Fibroblast of skin of abdomen (primary cell): ENCODE measurements at regions not wholly inside any gene's neighbourhood (a gene's known extent, or its start where the extent isn't known, plus 50 kb on each side); places are given as distances from the start of the nearest gene placed in this dataset.

Experiments
- DNase-seq: peaks from one replicate; pipeline ENCODE4 v3.0.0-alpha.2; 2013

GRCh38 chr4:43243433-43244116, 351.1 kb downstream of the GRXCR1 start:
- no peak for DNase-seq

- DNase-seq: no peak
Measured at GRCh38 chr4:43244688-43245382, 352.3 kb downstream of the GRXCR1 start.

GRCh38 chr4:43251841-43252240, 359.3 kb downstream of the GRXCR1 start:
- peak; percentile 32 for DNase-seq

- DNase-seq: no peak
Measured at GRCh38 chr4:43253541-43253940, 361.0 kb downstream of the GRXCR1 start.

DNA sequence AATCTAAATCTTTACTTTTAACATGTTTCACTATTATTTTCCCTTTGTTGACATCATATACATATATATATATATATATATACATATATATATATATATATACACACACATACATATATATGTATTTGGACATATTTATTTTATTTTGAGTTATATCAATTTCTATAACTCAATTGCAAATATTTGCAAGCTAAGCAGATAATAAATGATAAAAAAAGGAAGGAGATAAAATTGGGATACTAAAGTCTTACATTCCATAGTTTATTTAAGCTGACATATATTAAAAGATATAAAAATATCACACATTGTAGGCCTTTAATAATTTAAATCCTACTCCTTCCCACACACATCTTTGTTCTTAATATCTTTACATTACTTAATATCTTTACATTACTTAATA, 372.2 kb downstream of the GRXCR1 start:
- no peak for DNase-seq

DNA sequence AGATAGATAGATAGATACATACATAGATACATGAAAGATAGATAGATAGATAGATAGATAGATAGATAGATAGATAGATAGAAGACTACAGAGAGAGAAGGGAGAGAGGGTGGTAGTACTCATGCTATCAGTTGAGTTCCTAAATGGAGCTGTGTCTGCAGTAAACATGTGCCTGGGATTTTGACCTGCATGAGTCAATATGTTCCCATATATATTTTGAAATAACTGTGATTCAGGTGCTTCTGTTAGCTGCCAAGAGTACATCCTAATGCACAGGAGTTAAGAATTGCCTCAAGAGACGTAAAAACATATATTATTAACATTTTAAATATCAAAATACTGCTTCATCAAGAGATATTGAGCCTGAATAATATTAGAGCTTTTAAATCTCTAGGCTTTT, 379.4 kb downstream of the GRXCR1 start:
- DNase-seq: no peak

DNA sequence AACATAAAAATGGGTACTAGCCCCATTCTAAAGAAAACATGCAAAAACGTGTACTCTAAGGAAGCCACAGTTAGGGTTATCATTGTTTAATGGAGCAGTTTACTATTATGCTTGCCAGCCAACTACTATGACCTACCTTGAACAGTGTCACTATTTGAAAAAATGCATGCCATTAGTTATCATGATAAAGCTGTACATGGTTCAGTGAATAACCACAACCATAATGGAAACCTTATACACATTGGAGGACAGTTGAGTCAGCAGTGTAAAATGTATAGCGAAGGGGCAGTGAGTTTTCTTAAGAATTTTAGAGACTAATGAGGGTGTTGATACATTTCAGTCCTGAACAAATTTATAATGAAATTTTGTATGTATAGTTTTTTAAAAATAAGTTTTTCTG, 381.9 kb downstream of the GRXCR1 start:
- DNase-seq: peak; percentile 18

- no peak for DNase-seq
Measured at GRCh38 chr4:43275779-43276178, 383.3 kb downstream of the GRXCR1 start.

DNA sequence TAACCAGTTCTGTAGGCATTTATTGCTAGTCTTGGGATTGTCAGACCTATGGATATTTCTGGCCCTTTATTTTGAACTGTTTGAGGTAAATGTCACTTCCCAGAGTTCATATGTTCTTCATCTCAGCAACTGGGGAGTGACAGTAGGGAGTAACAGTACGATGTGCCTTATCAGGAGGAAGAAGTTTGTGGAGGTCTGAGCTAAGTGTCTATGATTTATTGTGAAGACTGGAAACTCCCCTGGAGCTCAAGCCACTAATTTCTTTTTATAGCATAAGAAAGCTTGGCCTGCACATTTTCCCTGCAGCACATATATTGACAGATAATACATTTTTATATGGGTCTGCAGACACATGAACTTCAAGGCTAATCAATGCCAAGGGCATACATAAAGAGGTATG, 383.8 kb downstream of the GRXCR1 start:
- peak; percentile 24 for DNase-seq

- DNase-seq: peak; percentile 62
Measured at GRCh38 chr4:43277003-43277402, 384.5 kb downstream of the GRXCR1 start.

DNA sequence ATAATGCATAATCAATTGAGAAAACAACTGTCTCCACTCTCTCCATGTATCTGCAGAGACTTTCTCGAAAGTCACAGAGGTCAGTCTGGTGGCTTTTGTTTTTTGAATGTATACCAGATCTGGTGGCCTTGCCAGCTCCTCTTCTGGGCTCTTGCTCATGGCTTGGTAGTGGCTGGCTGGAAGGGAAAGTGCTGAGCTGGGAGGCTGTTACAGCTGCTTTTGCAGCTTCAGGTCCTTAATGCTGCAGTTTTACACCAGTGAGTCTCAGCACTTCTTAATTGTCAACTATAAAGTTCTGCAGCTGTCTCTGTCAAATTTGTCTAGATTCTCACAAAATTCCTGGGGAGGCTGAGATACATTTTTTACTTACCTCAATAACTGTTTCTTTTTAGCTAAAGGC, 390.0 kb downstream of the GRXCR1 start:
- DNase-seq: no peak

- DNase-seq: no peak
Measured at GRCh38 chr4:43286137-43286536, 393.6 kb downstream of the GRXCR1 start.

DNA sequence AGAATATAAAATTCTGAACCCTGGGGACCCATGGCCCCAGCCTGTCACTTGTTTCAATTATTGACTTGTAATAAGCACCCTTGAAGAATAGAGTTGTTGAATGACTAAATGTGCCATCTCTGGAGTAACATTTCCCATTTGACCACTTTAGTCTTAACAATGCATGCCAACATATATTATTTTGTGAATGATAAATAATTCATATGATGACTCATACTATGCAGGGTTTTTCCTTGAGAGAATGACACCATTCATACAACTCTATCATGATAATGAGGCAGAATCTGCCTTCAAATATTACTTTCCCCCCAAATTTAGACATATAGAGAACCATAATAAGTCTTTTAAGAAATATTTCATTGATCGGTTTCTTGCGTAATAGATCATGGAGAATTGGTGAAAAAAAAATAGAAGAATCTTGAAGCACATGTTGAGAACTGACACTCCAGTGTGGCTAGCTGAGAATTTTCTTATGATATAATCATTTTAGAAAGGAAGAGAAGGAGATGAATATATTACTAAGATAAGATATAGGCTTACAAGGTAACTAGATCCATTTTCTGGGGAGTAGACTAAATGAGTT, 404.5 kb downstream of the GRXCR1 start:
- DNase-seq: no peak

DNA sequence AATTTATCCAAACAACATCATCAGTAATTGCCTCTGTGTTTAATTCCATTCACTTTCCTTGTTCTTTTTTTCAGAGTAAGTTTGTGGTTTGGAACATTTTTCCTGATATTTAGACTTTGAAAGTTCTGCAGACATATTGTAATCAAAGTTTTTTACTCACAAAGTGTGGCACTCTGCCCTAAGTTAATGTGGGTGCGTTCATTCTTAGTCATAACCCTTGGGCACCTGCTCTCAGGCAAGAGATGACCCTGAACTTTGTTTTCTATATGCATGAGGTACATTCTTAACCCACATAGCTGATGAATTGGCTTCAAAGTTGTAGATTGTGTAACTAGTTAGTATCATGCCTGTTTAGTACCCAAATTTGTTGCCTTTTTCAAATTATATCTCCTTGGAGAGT, 424.3 kb downstream of the GRXCR1 start:
- DNase-seq: no peak

DNA sequence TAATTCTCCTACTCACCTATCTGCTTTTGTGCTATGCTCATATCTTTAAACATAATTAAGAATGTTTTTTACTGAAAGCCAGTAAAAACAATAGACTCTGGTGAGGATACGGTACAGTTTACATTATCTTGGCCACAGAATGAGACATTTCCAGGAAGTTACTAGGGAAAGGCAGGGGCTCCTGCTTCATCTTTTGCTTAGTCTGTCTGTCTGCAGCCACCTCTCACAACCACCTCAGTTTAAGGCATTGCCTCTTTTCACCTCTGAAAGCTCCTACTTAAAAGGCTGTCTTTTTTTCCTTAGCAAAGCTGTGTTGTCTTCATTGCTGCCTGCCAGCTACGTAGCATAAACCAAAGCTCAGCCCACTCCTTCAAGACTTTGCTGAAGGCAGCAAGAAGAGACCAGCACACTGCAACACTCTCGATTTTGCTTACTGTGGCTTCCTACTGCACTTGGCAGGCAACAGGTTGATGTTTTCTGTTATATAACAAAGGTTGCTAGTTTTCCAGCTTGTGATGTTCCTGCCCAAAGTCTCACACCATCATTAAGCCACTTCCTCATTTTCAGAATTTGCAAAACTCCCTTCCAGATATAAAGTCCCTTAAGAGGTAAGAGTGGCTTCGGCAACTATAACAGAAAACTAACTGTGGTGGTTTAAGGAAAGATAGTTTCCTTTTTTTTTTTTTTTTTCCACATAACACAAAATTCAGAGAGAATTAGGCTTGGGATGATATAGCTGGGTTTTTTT, 432.9 kb downstream of the GRXCR1 start:
- DNase-seq: no peak

DNA sequence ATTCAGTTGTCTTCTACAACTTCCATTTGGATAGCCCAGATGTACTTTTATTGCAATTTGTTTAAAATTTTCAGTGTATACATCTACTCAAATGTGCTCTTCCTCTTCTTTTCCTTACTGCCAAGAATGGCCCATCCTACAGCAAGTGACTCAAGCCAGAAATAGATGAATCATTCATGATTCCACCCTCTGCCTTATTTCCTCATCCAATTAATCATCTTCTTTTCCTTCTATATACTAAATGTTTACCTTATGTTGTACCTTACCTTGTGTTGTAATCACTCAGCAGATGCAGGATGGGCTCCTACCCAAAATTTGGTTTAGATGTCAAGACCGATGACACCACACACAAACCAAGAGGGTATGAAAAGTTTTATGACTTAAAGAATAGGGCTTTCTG, 437.8 kb downstream of the GRXCR1 start:
- peak; percentile 79 for DNase-seq

GRCh38 chr4:43331226-43332051, 438.9 kb downstream of the GRXCR1 start:
- peak; percentile 90 for DNase-seq

- no peak for DNase-seq
Measured at GRCh38 chr4:43332052-43332425, 439.5 kb downstream of the GRXCR1 start.

DNA sequence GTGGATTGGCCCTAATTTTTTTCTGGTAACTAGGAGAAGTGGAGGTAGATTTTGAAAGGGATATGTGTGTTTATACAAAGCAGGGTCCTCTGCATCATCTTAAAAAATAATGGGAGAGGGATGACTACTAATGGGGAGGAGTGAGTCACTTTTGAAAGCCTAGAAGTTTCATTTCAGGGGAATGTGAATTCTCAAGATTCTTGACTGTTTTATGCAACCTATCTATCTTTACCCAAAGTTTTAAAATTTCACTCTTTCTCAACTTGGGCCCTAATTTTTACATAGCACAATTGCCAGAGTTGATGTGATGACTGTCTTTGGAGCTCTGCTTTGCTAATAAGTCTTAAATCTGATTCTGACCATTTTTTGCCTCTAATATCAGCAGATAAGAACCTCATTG, 445.2 kb downstream of the GRXCR1 start:
- peak; percentile 70 for DNase-seq

DNA sequence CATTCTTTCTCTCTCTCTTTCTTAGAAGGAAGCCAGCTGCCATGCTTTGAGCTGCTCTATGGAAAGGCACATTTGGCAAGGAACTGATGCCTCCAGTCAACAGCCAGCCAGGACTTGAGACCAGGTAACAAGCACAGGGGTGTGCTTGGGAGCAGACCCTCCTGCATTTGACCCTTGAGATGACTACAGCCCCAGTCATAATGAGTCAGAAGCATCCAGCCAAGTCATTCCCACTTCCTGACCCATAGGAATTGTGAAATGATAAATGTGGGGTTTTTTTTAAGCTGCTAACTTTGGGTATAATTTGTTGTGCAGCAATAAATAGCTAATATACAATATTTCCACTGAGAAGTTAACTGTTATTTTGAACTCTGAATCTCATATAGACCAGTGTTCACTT, 446.9 kb downstream of the GRXCR1 start:
- peak; percentile 77 for DNase-seq

- no peak for DNase-seq
Measured at GRCh38 chr4:43341741-43342140, 449.2 kb downstream of the GRXCR1 start.

DNA sequence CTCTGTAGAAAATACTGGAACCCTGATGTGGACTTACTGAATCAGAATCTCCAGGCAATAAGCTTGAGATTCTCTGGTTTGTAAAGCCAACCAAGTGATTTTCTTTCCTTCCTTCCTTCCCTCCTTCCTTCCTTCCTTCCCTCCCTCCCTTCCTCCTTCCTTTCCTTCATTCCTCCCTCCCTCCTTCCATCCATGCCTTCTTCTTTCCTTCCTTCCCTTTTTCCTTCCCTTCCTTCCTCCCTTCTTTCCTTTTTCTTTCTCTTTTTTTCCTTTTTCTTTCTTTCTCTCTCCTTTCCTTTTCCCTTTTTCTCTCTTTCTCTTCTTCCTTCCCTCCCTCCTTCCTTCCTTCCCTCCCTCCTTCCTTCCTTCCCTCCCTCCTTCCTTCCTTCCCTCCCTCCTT, 450.8 kb downstream of the GRXCR1 start:
- no peak for DNase-seq
